GM12878 (cell line): ENCODE measurements at regions not wholly inside any gene's neighbourhood (a gene's known extent, or its start where the extent isn't known, plus 50 kb on each side); places are given as distances from the start of the nearest gene placed in this dataset.

Source experiments
- ATAC-seq: fragments of 200-7000 bp; cut with Tn5 transposase; 3 replicates; pipeline ENCODE4 v1.9.1; 2020; ENCODE audit warnings: mild to moderate bottlenecking, moderate library complexity
- BruUV-seq: library from RNA; stranded (reverse); fragments of 400-500 nt; replicated peaks from 2 replicates; lab custom pipeline; 2021; lab: Mats Ljungman, UMichigan
- CTCF ChIA-PET: fragments of 300-600 bp; sonication (Branson Sonifier 250); formaldehyde crosslinking; extraction: SDS; loops from one replicate; lab custom pipeline; 2021; ENCODE audit warnings: inconsistent platforms; lab: Yijun Ruan, JAX
- POLR2A ChIA-PET: fragments of 350-600 bp; formaldehyde crosslinking; extraction: SDS; loops from one replicate; lab custom pipeline; 2021; ENCODE audit warnings: inconsistent platforms; lab: Charles Lee
- RAD21 ChIA-PET: fragments of 300-600 bp; sonication (Branson Sonifier 250); formaldehyde crosslinking; loops from one replicate; lab custom pipeline; 2023; ENCODE audit warnings: antibody characterized with exemption; ENCODE audit not compliant: unreplicated experiment; lab: Charles Lee
- SMC1A ChIA-PET: fragments of 300-600 bp; sonication (Branson Sonifier 250); formaldehyde crosslinking; loops from one replicate; lab custom pipeline; 2023; ENCODE audit not compliant: unreplicated experiment, uncharacterized antibody; lab: Charles Lee
- DNase-seq: peaks from one replicate; pipeline ENCODE4 v3.0.0-alpha.2; 2011; ENCODE audit warnings: low read depth, low spot score
- FAIRE-seq: peaks from 3 replicates; lab custom pipeline; 2011; peaks lifted over from hg19 to GRCh38; lab: Jason Lieb, UNC
- H2AFZ ChIP-seq: 2 replicates; pipeline ENCODE4 v1.6.0; 2011; ENCODE audit warnings: low read depth, low read length, control low read depth; ENCODE audit not compliant: control insufficient read depth
- H3K27ac ChIP-seq: 2 replicates; pipeline ENCODE4 v1.5.1; 2011; ENCODE audit warnings: control low read depth; ENCODE audit not compliant: control insufficient read depth, insufficient read depth
- H3K27me3 ChIP-seq, 2 experiments: replicated peaks in 1 of 2; 2 replicates each; pipeline versions ENCODE4 v1.6.0 to v1.6.1; 2011; ENCODE audit warnings: low read length in 1 of 2; ENCODE audit not compliant: control insufficient read depth in 2 of 2, insufficient read depth in 2 of 2
- H3K36me3 ChIP-seq, 2 experiments: 2 replicates each; pipeline ENCODE4 v1.5.1; 2011; ENCODE audit warnings: low read length in 1 of 2; ENCODE audit not compliant: control insufficient read depth in 2 of 2, insufficient read depth in 2 of 2
- H3K4me1 ChIP-seq: 2 replicates; pipeline ENCODE4 v1.6.1; 2011; ENCODE audit warnings: mild to moderate bottlenecking, low read length, moderate library complexity, mixed read lengths; ENCODE audit not compliant: control insufficient read depth, insufficient read depth
- H3K4me2 ChIP-seq: 2 replicates; pipeline ENCODE4 v1.6.0; 2011; ENCODE audit warnings: control low read depth; ENCODE audit not compliant: control insufficient read depth, insufficient read depth
- H3K4me3 ChIP-seq: fragments of 200-600 bp; sonication (generic); 2 replicates; pipeline ENCODE4 v1.5.1; 2016
- H3K79me2 ChIP-seq: 2 replicates; pipeline ENCODE4 v1.6.0; 2011; ENCODE audit warnings: low read length; ENCODE audit not compliant: control insufficient read depth, insufficient read depth
- H3K9ac ChIP-seq: 2 replicates; pipeline ENCODE4 v1.8.0; 2011; ENCODE audit warnings: low read length, control low read depth, mixed read lengths; ENCODE audit not compliant: control insufficient read depth, insufficient read depth
- H3K9me3 ChIP-seq: replicated peaks from 3 replicates; pipeline ENCODE4 v1.5.1; 2011; ENCODE audit warnings: mild to moderate bottlenecking, low read length; ENCODE audit not compliant: control insufficient read depth, insufficient read depth
- H4K20me1 ChIP-seq: 2 replicates; pipeline ENCODE4 v1.6.0; 2011; ENCODE audit not compliant: control insufficient read depth, insufficient read depth
- BACH1 ChIP-seq: fragments of 450-650 bp; IDR thresholded peaks from 2 replicates; pipeline ENCODE4 v1.6.1; 2017; ENCODE audit warnings: mild to moderate bottlenecking, borderline replicate concordance
- CHD2 ChIP-seq: IDR thresholded peaks from 2 replicates; pipeline ENCODE4 v1.6.1; 2011; ENCODE audit warnings: low read depth, low read length, improper control_type of control experiment, borderline replicate concordance
- LARP7 ChIP-seq: fragments of 450-650 bp; IDR thresholded peaks from 2 replicates; pipeline ENCODE4 v1.6.1; 2017; ENCODE audit warnings: mild to moderate bottlenecking
- NFYA ChIP-seq: IDR thresholded peaks from 2 replicates; pipeline ENCODE4 v1.6.1; 2011; ENCODE audit warnings: low read depth, mild to moderate bottlenecking, low read length, improper control_type of control experiment, borderline replicate concordance
- NR2C1 ChIP-seq: fragments of 450-650 bp; IDR thresholded peaks from 2 replicates; pipeline ENCODE4 v1.6.1; 2017; ENCODE audit warnings: antibody characterized with exemption, mild to moderate bottlenecking, moderate library complexity
- PAX5 ChIP-seq: IDR thresholded peaks from 2 replicates; pipeline ENCODE4 v1.6.1; 2011; ENCODE audit warnings: low read depth, low read length, borderline replicate concordance
- RELA ChIP-seq: fragments of 450-650 bp; IDR thresholded peaks from 2 replicates; pipeline ENCODE4 v1.8.0; 2014; ENCODE audit warnings: borderline replicate concordance; ENCODE audit not compliant: partially characterized antibody
- SIN3A ChIP-seq: IDR thresholded peaks from 2 replicates; pipeline ENCODE4 v1.6.1; 2012; ENCODE audit warnings: low read depth, low read length, improper control_type of control experiment
- SMC3 ChIP-seq: IDR thresholded peaks from 2 replicates; pipeline ENCODE4 v1.6.1; 2011; ENCODE audit warnings: low read length, improper control_type of control experiment, borderline replicate concordance
- SUZ12 ChIP-seq: fragments of 200-600 bp; sonication (generic); IDR thresholded peaks from one replicate; pipeline ENCODE4 v1.6.1; 2018; ENCODE audit warnings: antibody characterized with exemption, mild to moderate bottlenecking; ENCODE audit not compliant: unreplicated experiment
- TCF12 ChIP-seq: IDR thresholded peaks from 2 replicates; pipeline ENCODE4 v1.6.1; 2011; ENCODE audit warnings: low read depth, mild to moderate bottlenecking, low read length
- TCF3 ChIP-seq: IDR thresholded peaks from 2 replicates; pipeline ENCODE4 v1.6.1; 2012; ENCODE audit warnings: low read depth, mild to moderate bottlenecking, low read length, borderline replicate concordance; ENCODE audit not compliant: insufficient read depth
- TCF7 ChIP-seq: IDR thresholded peaks from 2 replicates; pipeline ENCODE4 v1.6.1; 2014; ENCODE audit warnings: antibody characterized with exemption, borderline replicate concordance
- ZNF207 ChIP-seq: fragments of 450-650 bp; IDR thresholded peaks from 2 replicates; pipeline ENCODE4 v1.6.1; 2014; ENCODE audit warnings: antibody characterized with exemption, mild to moderate bottlenecking, borderline replicate concordance
- WGBS: methylation state at CpG from one replicate; pipeline ENCODE4 v1.1.6; 2016; ENCODE audit warnings: low lambda C conversion rate; ENCODE audit not compliant: insufficient replicate concordance, insufficient coverage; ENCODE audit errors: missing lambda C conversion rate; 5-methylcytosine and 5-hydroxymethylcytosine counted together
- in situ Hi-C: fragments of 300-500 bp; cut with MboI; formaldehyde crosslinking; loops from 9 replicates; pipeline ENCODE4 v1.14.3; 2018; ENCODE audit warnings: mixed read lengths
- intact Hi-C: fragments of 100-400 bp; cut with micrococcal nuclease; formaldehyde crosslinking; loops from one replicate; pipeline ENCODE4 v1.14.2; 2022; ENCODE audit not compliant: unreplicated experiment
- TF ChIP-seq, protein P1 (sequence below): fragments of 450-650 bp; IDR thresholded peaks from 2 replicates; pipeline ENCODE4 v1.6.1; 2017; ENCODE audit warnings: mild to moderate bottlenecking, moderate library complexity
- TF ChIP-seq, protein P2 (sequence below): fragments of 450-650 bp; IDR thresholded peaks from 2 replicates; pipeline ENCODE4 v1.6.1; 2016; ENCODE audit warnings: mild to moderate bottlenecking
- TF ChIP-seq, protein P3 (sequence below): IDR thresholded peaks from 2 replicates; pipeline ENCODE4 v1.6.1; 2011; ENCODE audit warnings: low read depth, mild to moderate bottlenecking, low read length, moderate library complexity, borderline replicate concordance; ENCODE audit errors: extremely low read depth

DNA sequence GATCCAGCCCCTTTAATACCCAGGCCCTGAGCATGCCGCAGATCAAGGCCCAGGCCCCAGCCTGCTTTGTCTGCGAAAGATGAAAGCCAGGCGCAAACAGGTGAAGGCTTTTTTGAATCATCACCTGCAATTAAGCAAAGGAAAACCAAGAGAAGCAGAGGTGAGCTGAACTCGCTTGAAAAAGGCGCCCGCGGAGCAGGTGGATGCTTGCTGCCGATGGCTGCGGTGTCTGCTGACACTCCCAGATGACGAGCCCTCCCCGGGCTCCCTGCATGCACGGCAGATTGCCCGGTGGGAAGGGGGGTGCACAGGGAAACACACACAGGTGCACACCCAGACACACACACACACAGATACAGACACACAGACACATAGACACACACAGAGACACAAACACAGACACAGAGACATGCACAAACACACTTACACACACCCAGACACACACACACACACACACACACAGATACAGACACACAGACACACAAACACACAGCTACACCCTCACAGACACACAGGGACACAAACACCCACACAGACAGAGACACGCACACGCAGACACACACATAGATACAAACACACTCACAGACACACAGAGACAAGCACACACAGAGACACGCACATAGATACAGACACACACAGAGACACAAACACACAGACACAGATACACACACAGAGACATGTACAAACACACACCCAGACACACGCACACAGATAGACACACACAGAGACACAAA is 142.6 kb upstream of the RNF32 start (continued):
- no peak for TF ChIP-seq SIN3A
- no peak for TF ChIP-seq PAX5
- TF ChIP-seq LARP7: no peak
- TF ChIP-seq, protein P1, sequence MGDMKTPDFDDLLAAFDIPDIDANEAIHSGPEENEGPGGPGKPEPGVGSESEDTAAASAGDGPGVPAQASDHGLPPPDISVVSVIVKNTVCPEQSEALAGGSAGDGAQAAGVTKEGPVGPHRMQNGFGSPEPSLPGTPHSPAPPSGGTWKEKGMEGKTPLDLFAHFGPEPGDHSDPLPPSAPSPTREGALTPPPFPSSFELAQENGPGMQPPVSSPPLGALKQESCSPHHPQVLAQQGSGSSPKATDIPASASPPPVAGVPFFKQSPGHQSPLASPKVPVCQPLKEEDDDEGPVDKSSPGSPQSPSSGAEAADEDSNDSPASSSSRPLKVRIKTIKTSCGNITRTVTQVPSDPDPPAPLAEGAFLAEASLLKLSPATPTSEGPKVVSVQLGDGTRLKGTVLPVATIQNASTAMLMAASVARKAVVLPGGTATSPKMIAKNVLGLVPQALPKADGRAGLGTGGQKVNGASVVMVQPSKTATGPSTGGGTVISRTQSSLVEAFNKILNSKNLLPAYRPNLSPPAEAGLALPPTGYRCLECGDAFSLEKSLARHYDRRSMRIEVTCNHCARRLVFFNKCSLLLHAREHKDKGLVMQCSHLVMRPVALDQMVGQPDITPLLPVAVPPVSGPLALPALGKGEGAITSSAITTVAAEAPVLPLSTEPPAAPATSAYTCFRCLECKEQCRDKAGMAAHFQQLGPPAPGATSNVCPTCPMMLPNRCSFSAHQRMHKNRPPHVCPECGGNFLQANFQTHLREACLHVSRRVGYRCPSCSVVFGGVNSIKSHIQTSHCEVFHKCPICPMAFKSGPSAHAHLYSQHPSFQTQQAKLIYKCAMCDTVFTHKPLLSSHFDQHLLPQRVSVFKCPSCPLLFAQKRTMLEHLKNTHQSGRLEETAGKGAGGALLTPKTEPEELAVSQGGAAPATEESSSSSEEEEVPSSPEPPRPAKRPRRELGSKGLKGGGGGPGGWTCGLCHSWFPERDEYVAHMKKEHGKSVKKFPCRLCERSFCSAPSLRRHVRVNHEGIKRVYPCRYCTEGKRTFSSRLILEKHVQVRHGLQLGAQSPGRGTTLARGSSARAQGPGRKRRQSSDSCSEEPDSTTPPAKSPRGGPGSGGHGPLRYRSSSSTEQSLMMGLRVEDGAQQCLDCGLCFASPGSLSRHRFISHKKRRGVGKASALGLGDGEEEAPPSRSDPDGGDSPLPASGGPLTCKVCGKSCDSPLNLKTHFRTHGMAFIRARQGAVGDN: no peak
- TF ChIP-seq NFYA: no peak
- no peak for TF ChIP-seq NR2C1

DNA sequence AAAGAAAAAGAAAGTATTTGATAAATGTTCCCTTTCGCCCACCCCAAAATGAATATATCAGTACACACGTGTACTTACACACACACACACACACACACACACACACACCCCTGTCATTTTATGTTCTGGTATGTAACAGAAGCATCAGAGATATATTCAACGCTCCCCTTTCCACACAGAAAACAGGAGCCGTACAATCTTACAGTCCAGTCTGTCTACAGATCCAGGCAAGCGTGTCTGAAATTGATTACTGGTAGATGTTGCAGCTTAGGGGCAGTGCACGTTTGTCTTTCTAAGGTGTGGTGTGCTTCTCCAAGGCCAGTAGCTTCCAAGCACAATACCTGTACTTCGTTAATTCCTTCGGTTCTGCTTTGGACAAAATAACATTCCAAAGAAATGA is 143.7 kb upstream of the RNF32 start:
- no peak overlapping the region for H3K9ac ChIP-seq
- H3K36me3 ChIP-seq: no peaks in the 10 kb centered on the region
- no peak overlapping the region for H3K27ac ChIP-seq
- DNase-seq: no peak
- ChIA-PET CTCF (no interaction called here), SMC1A (no interaction called here), POLR2A (no interaction called here), RAD21 (no interaction called here)
- no peaks in the 10 kb centered on the region for H3K79me2 ChIP-seq
- no peaks in the 10 kb centered on the region for H3K4me1 ChIP-seq
- no TSS peak for BruUV-seq
- intact Hi-C loops: no loop called here
- FAIRE-seq: no peak
- no peak overlapping the region for H3K4me2 ChIP-seq
- in situ Hi-C loops: no loop called here
- no peak overlapping the region for H3K4me3 ChIP-seq
- no peaks in the 10 kb centered on the region for H3K9me3 ChIP-seq
- 30% methylated on average over 8 of the region's 8 CpGs for WGBS
- no peak for ATAC-seq
- H4K20me1 ChIP-seq: no peaks in the 10 kb centered on the region
- no peaks in the 10 kb centered on the region for H3K27me3 ChIP-seq
- H2AFZ ChIP-seq: no peak overlapping the region
- no peak for TF ChIP-seq RELA
- TF ChIP-seq CHD2: no peak
- no peak for TF ChIP-seq TCF3
- no peak for TF ChIP-seq TCF7
- TF ChIP-seq TCF12: no peak
- TF ChIP-seq SUZ12: no peak
- TF ChIP-seq, protein P2, sequence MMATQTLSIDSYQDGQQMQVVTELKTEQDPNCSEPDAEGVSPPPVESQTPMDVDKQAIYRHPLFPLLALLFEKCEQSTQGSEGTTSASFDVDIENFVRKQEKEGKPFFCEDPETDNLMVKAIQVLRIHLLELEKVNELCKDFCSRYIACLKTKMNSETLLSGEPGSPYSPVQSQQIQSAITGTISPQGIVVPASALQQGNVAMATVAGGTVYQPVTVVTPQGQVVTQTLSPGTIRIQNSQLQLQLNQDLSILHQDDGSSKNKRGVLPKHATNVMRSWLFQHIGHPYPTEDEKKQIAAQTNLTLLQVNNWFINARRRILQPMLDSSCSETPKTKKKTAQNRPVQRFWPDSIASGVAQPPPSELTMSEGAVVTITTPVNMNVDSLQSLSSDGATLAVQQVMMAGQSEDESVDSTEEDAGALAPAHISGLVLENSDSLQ: no peak
- TF ChIP-seq ZNF207: no peak
- no peak for TF ChIP-seq SMC3
- TF ChIP-seq, protein P3, sequence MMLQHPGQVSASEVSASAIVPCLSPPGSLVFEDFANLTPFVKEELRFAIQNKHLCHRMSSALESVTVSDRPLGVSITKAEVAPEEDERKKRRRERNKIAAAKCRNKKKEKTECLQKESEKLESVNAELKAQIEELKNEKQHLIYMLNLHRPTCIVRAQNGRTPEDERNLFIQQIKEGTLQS: no peak
- TF ChIP-seq SIN3A: no peak
- TF ChIP-seq BACH1: no peak
